Mammary epithelial cell (primary cell): ENCODE measurements at regions not wholly inside any gene's neighbourhood (a gene's known extent, or its start where the extent isn't known, plus 50 kb on each side); places are given as distances from the start of the nearest gene placed in this dataset.

ENCODE experiments used
- CTCF ChIP-seq, 2 donors: IDR thresholded peaks in 1 of 2; conservative IDR thresholded peaks in 1 of 2; 2 replicates each; pipeline ENCODE4 v1.5.1; 2011 to 2012; ENCODE audit warnings: inconsistent platforms in 2 of 2, low read length in 2 of 2, mild to moderate bottlenecking in 2 of 2, control low read depth in 1 of 2, low read depth in 1 of 2; ENCODE audit not compliant: insufficient read depth in 1 of 2; ENCODE audit errors: extremely low read depth in 1 of 2
- EZH2 ChIP-seq: IDR thresholded peaks from 2 replicates; pipeline ENCODE4 v1.6.1; 2012; ENCODE audit warnings: low read length, inconsistent platforms, borderline replicate concordance

- TF ChIP-seq CTCF (conservative IDR thresholded peaks at IDR 0.05 in 1 of 2, IDR thresholded peaks at IDR 0.05 in 1 of 2; ENCODE audit: extremely low read depth in 1 of 2, insufficient read depth in 1 of 2, low read depth in 1 of 2, low read length in 2 of 2) (no peak), EZH2 (no peak)
Measured at GRCh38 chr2:14363137-14363536, 269.4 kb upstream of the LRATD1 start.
